Fibroblast of mammary gland (primary cell): ENCODE measurements at regions not wholly inside any gene's neighbourhood (a gene's known extent, or its start where the extent isn't known, plus 50 kb on each side); places are given as distances from the start of the nearest gene placed in this dataset.

Experiments used
- DNase-seq: peaks from one replicate; pipeline ENCODE4 v3.0.0-alpha.2; 2010; ENCODE audit warnings: low read depth
- H3K4me3 ChIP-seq: 2 replicates; pipeline ENCODE4 v1.5.1; 2011; ENCODE audit warnings: low read depth, mild to moderate bottlenecking, low read length, moderate library complexity; ENCODE audit not compliant: control insufficient read depth
- CTCF ChIP-seq: conservative IDR thresholded peaks from 2 replicates; pipeline ENCODE4 v1.5.1; 2011; ENCODE audit warnings: low read depth, low read length, inconsistent platforms; ENCODE audit not compliant: control insufficient read depth, insufficient read depth

GRCh38 chrX:522456-522855 is 108.1 kb upstream of the SHOX start:
- DNase-seq: no peak
- no peak overlapping the region for H3K4me3 ChIP-seq
- no peak for TF ChIP-seq CTCF

- no peak for DNase-seq
- no peak for TF ChIP-seq CTCF
- no peak overlapping the region for H3K4me3 ChIP-seq
These were observed 105.5 kb upstream of the SHOX start for GRCh38 chrX:525134-525533.

GRCh38 chrX:526295-527224 is 104.0 kb upstream of the SHOX start:
- H3K4me3 ChIP-seq: no peak overlapping the region
- no peak for DNase-seq
- no peak for TF ChIP-seq CTCF

DNA sequence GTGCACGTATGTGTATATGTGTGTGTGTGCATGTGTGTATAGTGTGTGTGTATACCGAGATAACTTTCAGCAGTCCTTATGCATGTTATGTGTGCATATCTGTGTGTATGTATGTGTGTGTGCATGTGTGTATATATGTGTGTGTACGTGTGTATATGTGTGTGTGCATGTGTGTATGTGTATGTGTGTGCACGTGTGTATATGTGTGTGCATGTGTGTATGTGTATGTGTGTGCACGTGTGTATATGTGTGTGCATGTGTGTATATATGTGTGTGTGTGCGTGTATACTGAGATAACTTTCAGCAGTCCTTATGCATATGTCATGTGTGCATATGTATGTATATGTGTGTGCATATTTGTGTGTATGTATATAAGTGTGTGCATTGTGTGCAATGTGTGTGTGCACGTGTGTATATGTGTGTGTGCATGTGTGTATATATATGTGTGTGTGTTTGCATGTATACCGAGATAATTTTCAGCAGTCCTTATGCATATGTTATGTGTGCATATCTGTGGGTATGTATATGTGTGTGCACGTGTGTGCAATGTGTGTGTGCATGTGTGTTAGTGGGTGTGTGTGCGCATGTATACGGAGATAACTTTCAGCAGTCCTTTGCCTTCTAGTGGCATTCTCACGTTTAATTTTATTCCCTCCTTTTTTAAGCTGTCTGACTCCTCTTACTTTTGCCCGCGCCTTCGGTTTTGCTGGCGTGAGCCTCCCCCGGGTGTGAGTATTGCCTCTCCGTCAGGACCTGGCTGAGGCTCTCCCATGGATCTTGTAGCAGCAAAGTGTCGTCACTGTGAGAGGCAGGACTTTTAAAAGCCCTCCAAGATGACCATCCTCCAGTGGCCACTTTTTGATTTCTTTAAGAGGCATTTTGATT is 99.6 kb upstream of the SHOX start:
- DNase-seq: no peak
- no peak for TF ChIP-seq CTCF
- no peak overlapping the region for H3K4me3 ChIP-seq

DNA sequence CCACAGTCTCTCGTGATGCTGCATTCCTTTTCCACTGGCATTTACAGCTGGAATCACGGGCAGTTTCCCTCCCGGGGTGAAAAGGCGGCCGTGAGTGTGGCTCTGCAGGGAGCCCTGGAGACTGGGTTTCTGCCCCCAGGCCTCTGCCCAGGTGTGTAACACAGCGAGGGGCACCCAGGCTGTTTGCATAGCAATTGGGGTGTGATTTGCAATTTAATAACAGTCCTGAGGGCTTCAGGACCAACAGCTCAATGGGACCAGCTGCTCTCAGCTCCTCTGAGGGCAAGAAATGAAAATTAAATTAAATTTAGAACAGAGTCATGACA is 99.0 kb upstream of the SHOX start:
- DNase-seq: no peak

GRCh38 chrX:534804-535203 is 95.8 kb upstream of the SHOX start:
- DNase-seq: no peak

More for the DNA sequence above, 99.0 kb upstream of the SHOX start:
- no peak overlapping the region for H3K4me3 ChIP-seq
- no peak for TF ChIP-seq CTCF

More at GRCh38 chrX:534804-535203, 95.8 kb upstream of the SHOX start:
- no peak overlapping the region for H3K4me3 ChIP-seq
- TF ChIP-seq CTCF: no peak
